ENCODE measurements at regions not wholly inside any gene's neighbourhood (a gene's known extent, or its start where the extent isn't known, plus 50 kb on each side); places are given as distances from the start of the nearest gene placed in this dataset.

DNA sequence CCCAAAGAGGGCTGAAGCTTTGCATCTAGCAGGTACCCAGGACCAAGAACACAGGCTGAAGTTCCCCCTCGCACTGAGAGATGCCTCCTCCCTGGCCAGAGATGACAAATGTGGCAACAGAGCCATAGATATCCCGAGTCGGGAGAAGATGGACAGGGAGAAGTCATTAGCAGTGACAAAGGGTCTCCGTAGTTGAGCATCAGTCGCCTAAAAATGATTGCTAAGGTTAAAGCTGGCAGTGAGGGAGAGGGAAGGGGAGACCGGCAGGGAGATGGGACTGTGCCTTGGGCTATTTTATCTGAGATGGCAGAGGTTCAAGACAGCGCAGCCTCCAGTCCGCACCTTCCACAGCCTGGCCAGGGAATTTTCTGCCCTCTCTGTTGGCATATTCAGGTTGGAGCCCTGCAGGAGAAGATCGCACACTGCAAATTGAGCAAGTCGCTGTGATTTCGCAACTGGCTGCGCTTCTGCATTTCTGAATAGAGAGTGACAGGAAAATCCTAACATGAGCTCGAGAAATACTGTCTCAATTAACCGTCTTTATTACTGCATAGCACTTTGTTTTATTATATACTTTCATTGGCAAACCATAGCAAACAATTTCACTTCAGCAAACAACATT lies 238.9 kb upstream of the GPR26 start:
- TF ChIP-seq, protein P1, sequence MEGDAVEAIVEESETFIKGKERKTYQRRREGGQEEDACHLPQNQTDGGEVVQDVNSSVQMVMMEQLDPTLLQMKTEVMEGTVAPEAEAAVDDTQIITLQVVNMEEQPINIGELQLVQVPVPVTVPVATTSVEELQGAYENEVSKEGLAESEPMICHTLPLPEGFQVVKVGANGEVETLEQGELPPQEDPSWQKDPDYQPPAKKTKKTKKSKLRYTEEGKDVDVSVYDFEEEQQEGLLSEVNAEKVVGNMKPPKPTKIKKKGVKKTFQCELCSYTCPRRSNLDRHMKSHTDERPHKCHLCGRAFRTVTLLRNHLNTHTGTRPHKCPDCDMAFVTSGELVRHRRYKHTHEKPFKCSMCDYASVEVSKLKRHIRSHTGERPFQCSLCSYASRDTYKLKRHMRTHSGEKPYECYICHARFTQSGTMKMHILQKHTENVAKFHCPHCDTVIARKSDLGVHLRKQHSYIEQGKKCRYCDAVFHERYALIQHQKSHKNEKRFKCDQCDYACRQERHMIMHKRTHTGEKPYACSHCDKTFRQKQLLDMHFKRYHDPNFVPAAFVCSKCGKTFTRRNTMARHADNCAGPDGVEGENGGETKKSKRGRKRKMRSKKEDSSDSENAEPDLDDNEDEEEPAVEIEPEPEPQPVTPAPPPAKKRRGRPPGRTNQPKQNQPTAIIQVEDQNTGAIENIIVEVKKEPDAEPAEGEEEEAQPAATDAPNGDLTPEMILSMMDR (IDR thresholded peaks at IDR 0.05): no peak
- ATAC-seq (ENCODE audit: low FRiP score) (no peak), DNase-seq (ENCODE audit: low spot score) (no peak)

DNA sequence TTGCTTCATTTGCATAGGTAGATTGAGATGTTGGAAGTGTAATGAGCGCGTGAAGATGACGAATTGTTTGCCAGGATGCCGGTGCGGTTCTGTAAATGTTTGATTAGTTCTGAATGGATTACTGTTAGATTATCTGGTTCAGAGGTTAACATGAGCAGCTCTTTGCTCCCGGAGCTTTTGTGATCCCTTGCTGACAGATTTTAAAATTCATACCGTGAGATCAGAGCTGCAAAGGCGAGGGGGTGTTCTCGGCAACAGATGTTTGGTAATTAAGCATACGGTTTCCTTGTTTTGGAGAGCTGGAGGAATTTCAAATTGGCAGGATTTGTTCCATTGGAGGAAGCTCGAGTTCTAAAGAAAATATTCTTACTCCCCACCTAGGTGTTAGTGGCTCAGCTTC lies 237.8 kb upstream of the GPR26 start:
- no peak for ATAC-seq (ENCODE audit: low FRiP score)
- DNase-seq (ENCODE audit: low spot score): no peak
- TF ChIP-seq, protein P1 (IDR thresholded peaks at IDR 0.05): no peak

DNA sequence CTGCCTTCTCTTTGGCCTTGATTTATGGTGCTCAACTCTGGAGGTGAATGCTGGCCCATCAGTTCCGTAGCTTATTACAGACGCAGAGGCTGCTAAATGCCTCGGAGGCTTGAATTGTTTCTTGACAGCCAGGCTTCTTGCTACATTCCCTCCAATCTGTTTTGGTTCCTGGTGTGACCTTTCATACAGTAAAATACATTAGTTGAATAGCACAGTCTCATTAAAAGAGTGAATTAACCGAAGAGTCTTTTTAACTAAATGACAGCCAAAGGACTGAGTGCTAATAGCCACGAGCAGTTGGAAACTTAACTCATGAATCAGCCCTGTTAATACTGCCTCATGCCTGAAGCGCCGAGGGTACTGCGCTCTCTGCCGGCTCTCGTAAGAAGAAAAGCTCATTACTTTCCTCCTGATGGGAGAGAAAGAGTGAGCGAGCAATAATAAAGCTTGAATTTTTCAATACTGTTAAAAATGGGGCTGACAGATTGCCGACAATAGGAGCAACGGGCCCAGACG lies 236.4 kb upstream of the GPR26 start:
- TF ChIP-seq, protein P1 (IDR thresholded peaks at IDR 0.05): no peak
- no peak for ATAC-seq (ENCODE audit: low FRiP score)

DNA sequence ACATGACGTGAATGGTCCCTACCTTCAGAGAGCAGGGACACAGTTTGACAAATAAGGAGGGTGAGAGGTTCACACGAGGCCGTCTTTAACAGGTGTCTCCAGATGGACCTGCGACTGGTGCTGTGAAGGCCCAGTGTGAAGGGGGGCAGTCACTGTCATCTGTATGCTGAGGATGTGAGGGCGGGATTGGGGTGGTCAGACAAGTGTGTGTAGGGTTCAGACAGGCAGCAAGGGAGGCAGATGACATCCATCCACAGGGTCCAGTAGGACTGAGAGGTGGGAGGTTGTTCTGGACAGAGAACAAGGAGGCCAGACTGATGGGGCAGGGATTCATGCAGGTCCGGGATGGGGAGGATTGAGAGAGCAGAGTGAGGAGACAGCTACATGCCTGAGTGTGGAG lies 232.6 kb upstream of the GPR26 start:
- ATAC-seq (ENCODE audit: low FRiP score) (no peak), DNase-seq (ENCODE audit: low spot score) (no peak)
- TF ChIP-seq, protein P1 (IDR thresholded peaks at IDR 0.05): no peak

More for the DNA sequence above, 236.4 kb upstream of the GPR26 start:
- DNase-seq (ENCODE audit: low spot score): no peak

DNA sequence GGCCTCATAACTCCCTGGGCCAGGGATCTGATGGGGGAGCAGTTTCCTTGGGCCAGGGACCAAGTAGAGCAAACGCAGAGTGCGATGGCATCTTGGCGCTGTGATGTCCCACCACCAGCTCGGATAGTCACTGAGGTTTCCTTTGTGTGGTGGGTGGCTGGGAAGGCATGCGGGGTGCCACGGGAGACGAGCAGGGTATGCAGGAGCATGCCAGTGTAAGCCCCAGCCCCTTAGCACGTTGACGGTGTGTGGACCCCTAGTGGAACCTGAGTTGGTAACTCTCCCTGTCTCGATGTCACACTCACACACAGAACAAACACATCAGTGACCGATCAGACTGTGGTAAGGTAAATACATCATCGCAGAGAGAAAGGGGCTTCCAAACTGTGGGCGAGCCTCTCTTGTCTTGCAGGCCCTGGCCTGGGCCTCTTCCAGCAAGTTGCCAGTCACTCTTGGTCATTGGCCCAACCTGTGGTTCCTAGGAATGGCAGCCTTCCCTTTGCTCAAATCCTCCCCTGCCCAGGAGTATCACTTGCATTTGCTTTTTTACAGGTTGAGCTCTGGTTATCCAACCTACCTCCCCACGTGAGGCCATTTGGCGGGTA lies 231.6 kb upstream of the GPR26 start:
- TF ChIP-seq, protein P1 (IDR thresholded peaks at IDR 0.05): no peak
- ATAC-seq (ENCODE audit: low FRiP score) (no peak), DNase-seq (ENCODE audit: low spot score) (no peak)

DNA sequence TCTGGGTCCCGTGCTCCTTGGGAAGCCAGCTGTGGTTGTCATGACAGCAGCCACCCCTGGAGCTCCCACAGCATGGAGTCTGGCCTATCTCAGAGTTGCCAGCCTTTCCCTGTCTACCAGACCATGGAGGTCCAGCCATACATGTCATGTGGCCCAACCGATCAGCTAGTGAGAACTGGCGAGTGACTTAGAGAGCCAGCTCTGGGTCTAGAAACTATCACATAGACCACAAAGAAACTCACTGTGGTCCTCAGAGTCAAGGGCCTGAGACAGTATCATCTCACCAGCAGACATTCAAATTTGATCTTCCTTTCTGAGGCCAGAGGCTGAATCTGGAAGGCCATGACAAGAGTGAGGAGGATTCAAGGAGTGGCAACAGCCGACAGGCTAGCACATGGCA lies 223.3 kb upstream of the GPR26 start:
- TF ChIP-seq, protein P1 (IDR thresholded peaks at IDR 0.05): no peak
- DNase-seq (ENCODE audit: low spot score) (no peak), ATAC-seq (ENCODE audit: low FRiP score) (no peak)

DNA sequence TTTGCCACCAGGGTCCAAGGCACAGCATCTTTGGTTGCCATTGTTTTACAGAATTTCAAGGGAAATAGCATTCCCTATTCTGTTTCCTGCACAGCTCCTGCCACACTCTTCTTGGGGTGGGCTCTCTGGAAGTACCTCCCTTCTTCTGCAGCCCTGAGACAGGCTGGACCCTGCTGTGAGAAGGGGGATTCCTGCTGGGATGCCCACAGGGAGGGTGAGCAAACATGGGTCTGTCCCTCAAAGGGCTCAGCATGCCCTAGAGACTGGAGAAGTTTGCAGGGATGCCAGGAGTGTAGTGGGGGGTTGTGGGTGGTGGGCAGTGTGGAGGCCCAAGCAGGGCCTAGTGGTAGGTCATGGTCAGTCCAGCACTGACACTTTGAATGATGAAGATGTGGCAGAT lies 222.2 kb upstream of the GPR26 start:
- DNase-seq (ENCODE audit: low spot score) (no peak), ATAC-seq (ENCODE audit: low FRiP score) (no peak)
- TF ChIP-seq, protein P1 (IDR thresholded peaks at IDR 0.05): no peak

Data from omental fat pad (tissue), 3 donors.